ENCODE measurements at regions not wholly inside any gene's neighbourhood (a gene's known extent, or its start where the extent isn't known, plus 50 kb on each side); places are given as distances from the start of the nearest gene placed in this dataset.
"Not testable (repeated sequence)": the region's sequence is repeated elsewhere in the genome, so short reads cannot be mapped to it uniquely, and the experiment has no call there.

GRCh38 chr1:206384029-206384807 is 86.1 kb upstream of the IKBKE start:
- intact Hi-C loops (cut with DNase I); DNase-seq: not testable (repeated sequence)
- ATAC-seq (ENCODE audit: poor library complexity): peak; percentile 57

GRCh38 chr1:206384891-206385290 is 85.4 kb upstream of the IKBKE start:
- intact Hi-C loops (cut with DNase I); ATAC-seq (ENCODE audit: poor library complexity); DNase-seq: not testable (repeated sequence)

- DNase-seq; intact Hi-C loops (cut with DNase I): not testable (repeated sequence)
- peak; percentile 47 for ATAC-seq (ENCODE audit: poor library complexity)
Observed at GRCh38 chr1:206387631-206388030, 82.6 kb upstream of the IKBKE start.

- intact Hi-C loops (cut with DNase I); ATAC-seq (ENCODE audit: poor library complexity); DNase-seq: not testable (repeated sequence)
Observed at GRCh38 chr1:206391903-206392302, 78.4 kb upstream of the IKBKE start.

- DNase-seq; ATAC-seq (ENCODE audit: poor library complexity); intact Hi-C loops (cut with DNase I): not testable (repeated sequence)
Observed at GRCh38 chr1:206397501-206397900, 72.8 kb upstream of the IKBKE start.

- DNase-seq; ATAC-seq (ENCODE audit: poor library complexity); intact Hi-C loops (cut with DNase I): not testable (repeated sequence)
Observed at GRCh38 chr1:206398261-206398660, 72.0 kb upstream of the IKBKE start.

GRCh38 chr1:206403612-206404307 is 66.5 kb upstream of the IKBKE start:
- ATAC-seq (ENCODE audit: poor library complexity): peak; percentile 94
- intact Hi-C loops (cut with DNase I); DNase-seq: not testable (repeated sequence)

GRCh38 chr1:206404309-206405027 is 65.8 kb upstream of the IKBKE start:
- ATAC-seq (ENCODE audit: poor library complexity): peak; percentile 23
- intact Hi-C loops (cut with DNase I); DNase-seq: not testable (repeated sequence)

- ATAC-seq (ENCODE audit: poor library complexity); intact Hi-C loops (cut with DNase I); DNase-seq: not testable (repeated sequence)
Observed at GRCh38 chr1:206405282-206405681, 65.0 kb upstream of the IKBKE start.

GRCh38 chr1:206408371-206409288 is 61.6 kb upstream of the IKBKE start:
- DNase-seq: not testable (repeated sequence)

GRCh38 chr1:206411321-206411720 is 59.0 kb upstream of the IKBKE start:
- ATAC-seq (ENCODE audit: poor library complexity) (no peak), DNase-seq (no peak)
- intact Hi-C loops (cut with DNase I): no loop called here

More at GRCh38 chr1:206408371-206409288, 61.6 kb upstream of the IKBKE start:
- ATAC-seq (ENCODE audit: poor library complexity); intact Hi-C loops (cut with DNase I): not testable (repeated sequence)

GRCh38 chr1:206415942-206416341 is 54.3 kb upstream of the IKBKE start:
- DNase-seq (no peak), ATAC-seq (ENCODE audit: poor library complexity) (peak; percentile 17)
- intact Hi-C loops (cut with DNase I): no loop called here

- ATAC-seq (ENCODE audit: poor library complexity) (no peak), DNase-seq (no peak)
- intact Hi-C loops (cut with DNase I): no loop called here
Observed at GRCh38 chr1:206417774-206418614, 52.3 kb upstream of the IKBKE start.

GRCh38 chr1:206419250-206419649 is 51.0 kb upstream of the IKBKE start:
- intact Hi-C loops (cut with DNase I): no loop called here
- DNase-seq (no peak), ATAC-seq (ENCODE audit: poor library complexity) (peak; percentile 40)

- ATAC-seq (ENCODE audit: poor library complexity) (no peak), DNase-seq (no peak)
- intact Hi-C loops (cut with DNase I): no loop called here
Observed at GRCh38 chr1:206419783-206420182, 50.5 kb upstream of the IKBKE start.

- intact Hi-C loops (cut with DNase I): no loop called here
- ATAC-seq (ENCODE audit: poor library complexity): no peak
- no peak for DNase-seq
Observed at GRCh38 chr1:206420471-206420870, 49.8 kb upstream of the IKBKE start.
